ENCODE measurements at regions not wholly inside any gene's neighbourhood (a gene's known extent, or its start where the extent isn't known, plus 50 kb on each side); places are given as distances from the start of the nearest gene placed in this dataset.

GRCh38 chrX:928606-929005 lies 283.8 kb downstream of the CRLF2 start:
- TF ChIP-seq EP300 (IDR thresholded peaks at IDR 0.05) (no peak), CTCF (IDR thresholded peaks at IDR 0.05) (no peak), POLR2A (IDR thresholded peaks at IDR 0.05) (no peak)
